H1 (cell line): ENCODE measurements at regions not wholly inside any gene's neighbourhood (a gene's known extent, or its start where the extent isn't known, plus 50 kb on each side); places are given as distances from the start of the nearest gene placed in this dataset.
A peak's percentile ranks its signal among the peaks of the same experiment; 100 is the strongest.

Experiments
- CTCF ChIA-PET: fragments of 300-600 bp; sonication (Branson Sonifier 250); formaldehyde crosslinking; loops from one replicate; lab custom pipeline; 2021; ENCODE audit not compliant: partially characterized antibody; lab: Charles Lee
- POLR2A ChIA-PET: fragments of 300-600 bp; sonication (Branson Sonifier 250); formaldehyde crosslinking; loops from one replicate; lab custom pipeline; 2021; ENCODE audit warnings: inconsistent platforms; ENCODE audit not compliant: partially characterized antibody; lab: Charles Lee
- DNase-seq, 2 experiments: peaks; one replicate each; pipeline versions ENCODE4 v3.0.0 to v3.0.0-alpha.2; 2010 to 2022; ENCODE audit warnings: low spot score in 2 of 2, low read depth in 1 of 2, mixed read lengths in 1 of 2
- FAIRE-seq: peaks from 2 replicates; lab custom pipeline; 2011; peaks lifted over from hg19 to GRCh38; lab: Jason Lieb, UNC
- H2AFZ ChIP-seq: 2 replicates; pipeline ENCODE4 v1.8.1; 2012; ENCODE audit warnings: low read length, inconsistent platforms
- H2AK5ac ChIP-seq: 2 replicates; pipeline ENCODE4 v1.6.1; 2013; ENCODE audit warnings: low read depth, low read length
- H2BK120ac ChIP-seq: replicated peaks from 2 replicates; pipeline ENCODE3; 2013; ENCODE audit warnings: low read depth, low read length, inconsistent platforms
- H2BK12ac ChIP-seq: 2 replicates; pipeline ENCODE4 v1.6.1; 2013; ENCODE audit warnings: low read depth, low read length
- H2BK15ac ChIP-seq: 2 replicates; pipeline ENCODE4 v1.6.1; 2013; ENCODE audit warnings: low read length
- H2BK20ac ChIP-seq: 2 replicates; pipeline ENCODE4 v1.6.1; 2013; ENCODE audit warnings: low read length
- H2BK5ac ChIP-seq: 2 replicates; pipeline ENCODE4 v1.6.1; 2013; ENCODE audit warnings: low read depth, low read length
- H3K14ac ChIP-seq: 2 replicates; pipeline ENCODE4 v1.6.1; 2013; ENCODE audit warnings: inconsistent platforms; ENCODE audit not compliant: insufficient read length
- H3K18ac ChIP-seq: 2 replicates; pipeline ENCODE4 v1.6.1; 2013; ENCODE audit warnings: low read length; ENCODE audit errors: extremely low read depth
- H3K23ac ChIP-seq: 2 replicates; pipeline ENCODE4 v1.6.1; 2013; ENCODE audit warnings: inconsistent platforms; ENCODE audit not compliant: insufficient read length
- H3K23me2 ChIP-seq: 2 replicates; pipeline ENCODE4 v1.6.1; 2013; ENCODE audit warnings: low read depth, low read length
- H3K27ac ChIP-seq: 2 replicates; pipeline ENCODE4 v1.6.1; 2011; ENCODE audit warnings: low read depth, low read length, inconsistent platforms
- H3K27me3 ChIP-seq, 4 experiments: replicated peaks in 1 of 4; 1 replicate in 1 of 4; 2 replicates in 3 of 4; pipeline versions ENCODE4 v1.6.1 to v1.8.1; 2011 to 2013; ENCODE audit warnings: low read length in 3 of 4, mild to moderate bottlenecking in 3 of 4, inconsistent platforms in 2 of 4, mixed read lengths in 2 of 4, moderate library complexity in 1 of 4; ENCODE audit not compliant: control insufficient read depth in 3 of 4, insufficient read depth in 3 of 4; ENCODE audit errors: extremely low read depth in 1 of 4
- H3K36me3 ChIP-seq, 4 experiments: 2 replicates each; pipeline versions ENCODE4 v1.6.1 to v1.8.1; 2011 to 2013; ENCODE audit warnings: mild to moderate bottlenecking in 4 of 4, low read length in 3 of 4, moderate library complexity in 2 of 4, control low read depth in 1 of 4, inconsistent platforms in 1 of 4; ENCODE audit not compliant: insufficient read depth in 4 of 4, control insufficient read depth in 2 of 4
- H3K4ac ChIP-seq: replicated peaks from 2 replicates; pipeline ENCODE3; 2013; ENCODE audit warnings: low read length, low read depth, mixed read lengths, inconsistent platforms; ENCODE audit not compliant: insufficient read length
- H3K4me1 ChIP-seq, 4 experiments: replicated peaks in 1 of 4; 1 replicate in 1 of 4; 2 replicates in 3 of 4; pipeline versions ENCODE4 v1.6.1 to v1.8.1; 2011 to 2013; ENCODE audit warnings: low read length in 3 of 4, inconsistent platforms in 2 of 4, mixed read lengths in 1 of 4; ENCODE audit not compliant: insufficient read depth in 4 of 4, control insufficient read depth in 3 of 4
- H3K4me2 ChIP-seq, 2 experiments: 2 replicates each; pipeline versions ENCODE4 v1.6.1 to v1.8.1; 2011 to 2013; ENCODE audit warnings: low read depth in 2 of 2, low read length in 2 of 2, control low read depth in 1 of 2, inconsistent platforms in 1 of 2, mild to moderate bottlenecking in 1 of 2; ENCODE audit not compliant: insufficient read depth in 1 of 2
- H3K4me3 ChIP-seq, 4 experiments: fragments of 200-600, 300-600 bp in 1 of 4; sonication (generic), shearing (Covaris generic), sonication (Bioruptor Twin) in 1 of 4; 2 replicates each; pipeline versions ENCODE4 v1.5.1 to v1.8.1; 2011 to 2016; ENCODE audit warnings: low read length in 4 of 4, low read depth in 3 of 4, control low read depth in 2 of 4, inconsistent platforms in 2 of 4, mild to moderate bottlenecking in 2 of 4, mixed read lengths in 1 of 4, moderate library complexity in 1 of 4; ENCODE audit not compliant: insufficient read depth in 2 of 4; ENCODE audit errors: extremely low read depth in 1 of 4
- H3K56ac ChIP-seq: replicated peaks from 2 replicates; pipeline ENCODE3; 2013; ENCODE audit warnings: low read depth, mild to moderate bottlenecking, mixed read lengths, low read length, inconsistent platforms; ENCODE audit not compliant: insufficient read length
- H3K79me1 ChIP-seq: 2 replicates; pipeline ENCODE4 v1.6.1; 2013; ENCODE audit warnings: low read depth, low read length, control low read depth
- H3K79me2 ChIP-seq, 2 experiments: 2 replicates each; pipeline versions ENCODE4 v1.6.1 to v1.8.1; 2012 to 2013; ENCODE audit warnings: low read length in 2 of 2, mild to moderate bottlenecking in 2 of 2, inconsistent platforms in 1 of 2; ENCODE audit not compliant: insufficient read depth in 2 of 2, control insufficient read depth in 1 of 2
- H3K9ac ChIP-seq, 4 experiments: replicated peaks in 1 of 4; 1 replicate in 1 of 4; 2 replicates in 3 of 4; pipeline versions ENCODE4 v1.6.1 to v1.8.1; 2011 to 2013; ENCODE audit warnings: low read depth in 3 of 4, low read length in 3 of 4, control low read depth in 2 of 4, mild to moderate bottlenecking in 2 of 4, moderate library complexity in 2 of 4, inconsistent platforms in 1 of 4; ENCODE audit errors: extremely low read depth in 1 of 4
- H3K9me3 ChIP-seq, 2 experiments: 2 replicates each; pipeline versions ENCODE4 v1.6.1 to v1.8.1; 2012 to 2013; ENCODE audit warnings: mild to moderate bottlenecking in 2 of 2, moderate library complexity in 2 of 2, control low read depth in 1 of 2, inconsistent platforms in 1 of 2, low read depth in 1 of 2, low read length in 1 of 2, mixed read lengths in 1 of 2; ENCODE audit not compliant: insufficient read depth in 2 of 2
- H4K20me1 ChIP-seq, 2 experiments: replicated peaks in 1 of 2; 2 replicates each; pipeline versions ENCODE3 to v1.8.1; 2011 to 2013; ENCODE audit warnings: inconsistent platforms in 2 of 2, low read length in 2 of 2, mild to moderate bottlenecking in 1 of 2; ENCODE audit not compliant: insufficient read depth in 2 of 2, control insufficient read depth in 1 of 2
- H4K5ac ChIP-seq: 2 replicates; pipeline ENCODE4 v1.6.1; 2013; ENCODE audit warnings: low read length, low read depth, mixed read lengths, inconsistent platforms; ENCODE audit not compliant: insufficient read length
- H4K8ac ChIP-seq: 2 replicates; pipeline ENCODE4 v1.8.0; 2013; ENCODE audit warnings: mild to moderate bottlenecking, moderate library complexity, low read length, inconsistent platforms; ENCODE audit not compliant: insufficient read depth; ENCODE audit errors: extremely low read depth
- H4K91ac ChIP-seq: replicated peaks from 2 replicates; pipeline ENCODE3; 2013; ENCODE audit warnings: low read length, mixed read lengths, inconsistent platforms; ENCODE audit not compliant: insufficient read length
- YY1 ChIP-seq: IDR thresholded peaks from 2 replicates; pipeline ENCODE4 v1.6.1; 2011; ENCODE audit warnings: low read depth, mild to moderate bottlenecking, low read length
- WGBS, 2 experiments: shearing (Covaris generic) in 1 of 2; methylation state at CpG; one replicate each; pipeline versions ENCODE4 v1.1.6 to v1.1.7; 2013 to 2015; ENCODE audit warnings: low lambda C conversion rate in 2 of 2, mixed read lengths in 2 of 2, inconsistent platforms in 1 of 2, low coverage in 1 of 2, missing lambda C conversion rate in 1 of 2; ENCODE audit not compliant: insufficient replicate concordance in 2 of 2, insufficient coverage in 1 of 2, insufficient read length in 1 of 2; ENCODE audit errors: extremely low coverage in 1 of 2, missing lambda C conversion rate in 1 of 2; 5-methylcytosine and 5-hydroxymethylcytosine counted together
- TF ChIP-seq, protein P1 (sequence below): IDR thresholded peaks from 2 replicates; pipeline ENCODE4 v1.6.1; 2012; ENCODE audit warnings: inconsistent platforms

DNA sequence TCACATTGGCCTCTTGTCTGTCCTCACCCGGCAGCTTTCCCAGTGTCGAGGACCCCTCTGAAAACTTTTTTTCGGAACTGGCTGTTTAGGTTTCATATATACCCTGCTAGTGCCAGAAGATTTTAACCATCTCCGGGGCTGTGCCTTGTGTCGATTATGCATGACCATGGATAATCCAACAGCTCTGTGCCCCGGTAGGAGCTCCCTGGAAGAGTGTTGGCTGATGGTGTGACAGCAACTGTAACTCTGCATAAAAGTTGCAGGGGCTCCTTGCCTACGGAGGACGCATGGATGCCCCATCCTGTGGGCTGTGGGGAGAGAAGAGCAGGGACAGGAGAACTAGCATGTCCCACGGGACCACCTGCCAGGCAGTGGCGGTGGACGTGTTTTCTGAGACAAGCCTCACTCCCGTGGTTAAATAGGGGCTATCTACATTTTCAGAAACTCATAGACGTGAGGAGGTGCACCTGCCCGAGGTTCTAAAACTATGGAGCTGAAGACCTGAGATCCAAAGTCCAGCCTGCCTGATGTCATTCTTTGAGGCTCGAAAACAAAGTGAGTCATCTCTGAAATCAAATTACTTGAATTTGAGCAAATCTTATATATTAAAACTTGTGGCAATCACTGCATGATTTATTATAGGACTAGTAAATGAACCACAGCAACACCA lies 437.2 kb upstream of the HS6ST1 start:
- Histone ChIP-seq H3K9ac (no peak overlapping the region), H3K23ac (no peak overlapping the region), H3K79me2 (no peaks in the 10 kb centered on the region), H2AK5ac (no peak overlapping the region), H3K27me3 (no peaks in the 10 kb centered on the region), H2BK120ac (no peak overlapping the region), H3K4me1 (no peaks in the 10 kb centered on the region; a peak in 1 of 7 replicates), H4K8ac (peak overlapping the region; percentile 11; the same call in 1 of the 2 replicates), H3K4me2 (no peak overlapping the region), H3K56ac (no peak overlapping the region), H3K4me3 (no peak overlapping the region), H3K14ac (no peak overlapping the region), H3K36me3 (no peaks in the 10 kb centered on the region), H2BK15ac (no peak overlapping the region), H2AFZ (no peak overlapping the region), H4K91ac (no peak overlapping the region), H3K79me1 (no peaks in the 10 kb centered on the region), H3K27ac (no peak overlapping the region), H4K20me1 (no peaks in the 10 kb centered on the region), H3K23me2 (no peaks in the 10 kb centered on the region), H3K4ac (no peak overlapping the region), H3K9me3 (no peaks in the 10 kb centered on the region; a peak in 1 of 4 replicates), H2BK20ac (no peak overlapping the region; the same call in 1 of the 2 replicates), H3K18ac (no peak overlapping the region), H2BK12ac (no peak overlapping the region), H2BK5ac (no peak overlapping the region), H4K5ac (no peak overlapping the region)
- no peak for DNase-seq
- POLR2A ChIA-PET = no interaction called here
- no peak for FAIRE-seq
- TF ChIP-seq YY1 = no peak
- TF ChIP-seq, protein P1, sequence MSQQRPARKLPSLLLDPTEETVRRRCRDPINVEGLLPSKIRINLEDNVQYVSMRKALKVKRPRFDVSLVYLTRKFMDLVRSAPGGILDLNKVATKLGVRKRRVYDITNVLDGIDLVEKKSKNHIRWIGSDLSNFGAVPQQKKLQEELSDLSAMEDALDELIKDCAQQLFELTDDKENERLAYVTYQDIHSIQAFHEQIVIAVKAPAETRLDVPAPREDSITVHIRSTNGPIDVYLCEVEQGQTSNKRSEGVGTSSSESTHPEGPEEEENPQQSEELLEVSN = no peak
- CTCF ChIA-PET = interaction anchor here (0.5 to 3.8 kb wide), 21 partner anchors 9 to 622 kb away, joined by 3 to 13 read pairs (median 3); no protein-coding TSS in a partner anchor
- 84% methylated on average over 15 of the region's 15 CpGs; no CpG with 5 or more reads in 1 of the 2 experiments for WGBS, 2 experiments
